ENCODE measurements at regions not wholly inside any gene's neighbourhood (a gene's known extent, or its start where the extent isn't known, plus 50 kb on each side); places are given as distances from the start of the nearest gene placed in this dataset.

DNA sequence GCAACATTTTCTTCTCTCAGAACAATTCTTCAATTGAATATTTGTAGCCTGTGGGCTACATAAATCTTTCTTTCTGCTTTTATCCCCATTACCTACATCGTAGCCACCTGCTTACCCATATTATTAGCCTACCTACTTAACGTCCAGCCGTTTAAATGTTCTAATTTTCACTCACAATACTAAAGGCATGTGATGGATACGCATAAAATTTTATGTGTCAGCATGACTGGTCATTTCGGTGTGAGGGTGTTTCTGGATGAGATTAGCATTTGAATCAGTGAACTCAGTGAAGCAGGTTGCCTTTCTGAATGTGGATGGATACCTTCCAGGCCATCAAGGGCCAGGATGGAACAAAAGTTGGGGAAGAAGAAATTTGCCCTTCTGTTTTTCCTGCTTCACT, 1722.5 kb upstream of the ACO1 start:
- POLR2A ChIA-PET: no interaction called here
- H3K27me3 ChIP-seq (ENCODE audit: control insufficient read depth in 2 of 2, insufficient read depth in 2 of 2, low read length in 2 of 2): no peaks in the 10 kb centered on the region

More for the DNA sequence above, 1722.5 kb upstream of the ACO1 start:
- Histone ChIP-seq H3K4me3 (replicated peaks in 1 of 3; ENCODE audit: insufficient read depth in 1 of 3, low read depth in 1 of 3, low read length in 3 of 3) (no peak overlapping the region), H3K36me3 (ENCODE audit: control insufficient read depth in 2 of 2, extremely low read depth in 1 of 2, insufficient read depth in 2 of 2, low read length in 2 of 2) (no peaks in the 10 kb centered on the region), H3K27ac (ENCODE audit: insufficient read depth, low read depth, low read length) (no peak overlapping the region), H3K9me3 (replicated peaks; ENCODE audit: control insufficient read depth, insufficient read depth, low read length) (peaks cover 2% of the 10 kb centered on the region), H3K4me2 (ENCODE audit: insufficient read depth, low read length) (no peak overlapping the region), H3K4me1 (ENCODE audit: control insufficient read depth, extremely low read depth, insufficient read depth, low read length) (no peaks in the 10 kb centered on the region), H3K9ac (replicated peaks; ENCODE audit: extremely low read depth, insufficient read depth, low read length) (no peak overlapping the region), H2AFZ (ENCODE audit: low read depth, low read length) (no peak overlapping the region), H3K9me1 (replicated peaks; ENCODE audit: control insufficient read depth, extremely low read depth, insufficient read depth, low read length) (no peaks in the 10 kb centered on the region), H3K79me2 (ENCODE audit: control insufficient read depth, insufficient read depth, low read length) (no peaks in the 10 kb centered on the region), H4K20me1 (replicated peaks; ENCODE audit: control insufficient read depth, extremely low read depth, insufficient read depth, low read length) (no peaks in the 10 kb centered on the region)
- TF ChIP-seq POLR2AphosphoS5 (IDR thresholded peaks at IDR 0.05; ENCODE audit: insufficient read depth, low read depth, low read length) (no peak), EZH2 (IDR thresholded peaks at IDR 0.05; ENCODE audit: borderline replicate concordance, low read depth, low read length, severe bottlenecking) (no peak), GATA2 (IDR thresholded peaks at IDR 0.05; ENCODE audit: insufficient read depth, insufficient read length, low read depth, low read length) (no peak), FOS (IDR thresholded peaks at IDR 0.05; ENCODE audit: borderline replicate concordance, insufficient read depth, low read length) (no peak), POLR2A (IDR thresholded peaks at IDR 0.05; ENCODE audit: low read depth, low read length) (no peak), MYC (IDR thresholded peaks at IDR 0.05; ENCODE audit: low read depth, low read length) (no peak), JUN (IDR thresholded peaks at IDR 0.05; ENCODE audit: borderline replicate concordance, insufficient read depth, insufficient read length, low read depth) (no peak)
- TF ChIP-seq, protein P1, sequence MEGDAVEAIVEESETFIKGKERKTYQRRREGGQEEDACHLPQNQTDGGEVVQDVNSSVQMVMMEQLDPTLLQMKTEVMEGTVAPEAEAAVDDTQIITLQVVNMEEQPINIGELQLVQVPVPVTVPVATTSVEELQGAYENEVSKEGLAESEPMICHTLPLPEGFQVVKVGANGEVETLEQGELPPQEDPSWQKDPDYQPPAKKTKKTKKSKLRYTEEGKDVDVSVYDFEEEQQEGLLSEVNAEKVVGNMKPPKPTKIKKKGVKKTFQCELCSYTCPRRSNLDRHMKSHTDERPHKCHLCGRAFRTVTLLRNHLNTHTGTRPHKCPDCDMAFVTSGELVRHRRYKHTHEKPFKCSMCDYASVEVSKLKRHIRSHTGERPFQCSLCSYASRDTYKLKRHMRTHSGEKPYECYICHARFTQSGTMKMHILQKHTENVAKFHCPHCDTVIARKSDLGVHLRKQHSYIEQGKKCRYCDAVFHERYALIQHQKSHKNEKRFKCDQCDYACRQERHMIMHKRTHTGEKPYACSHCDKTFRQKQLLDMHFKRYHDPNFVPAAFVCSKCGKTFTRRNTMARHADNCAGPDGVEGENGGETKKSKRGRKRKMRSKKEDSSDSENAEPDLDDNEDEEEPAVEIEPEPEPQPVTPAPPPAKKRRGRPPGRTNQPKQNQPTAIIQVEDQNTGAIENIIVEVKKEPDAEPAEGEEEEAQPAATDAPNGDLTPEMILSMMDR (IDR thresholded peaks at IDR 0.05; ENCODE audit: extremely low read depth in 1 of 2, insufficient read depth in 1 of 2, low read depth in 1 of 2, low read length in 2 of 2): no peak
- TF ChIP-seq, protein P2, sequence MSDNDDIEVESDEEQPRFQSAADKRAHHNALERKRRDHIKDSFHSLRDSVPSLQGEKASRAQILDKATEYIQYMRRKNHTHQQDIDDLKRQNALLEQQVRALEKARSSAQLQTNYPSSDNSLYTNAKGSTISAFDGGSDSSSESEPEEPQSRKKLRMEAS (IDR thresholded peaks at IDR 0.05; ENCODE audit: insufficient read depth, insufficient read length): no peak
- FAIRE-seq: no peak
- DNase-seq (ENCODE audit: low read depth, low spot score): no peak
- no TSS peak for BruUV-seq (replicated peaks)
- intact Hi-C loops (cut with micrococcal nuclease): no loop called here
- CTCF ChIA-PET: no interaction called here
- dilution Hi-C loops (cut with MboI; ENCODE audit: extremely low pct_ligation_motif_present, low sequenced_read_pairs): no loop called here
